ENCODE measurements at regions not wholly inside any gene's neighbourhood (a gene's known extent, or its start where the extent isn't known, plus 50 kb on each side); places are given as distances from the start of the nearest gene placed in this dataset.

- Histone ChIP-seq H3K9me3 (peaks cover 0 to 4% of the 10 kb centered on the region in 2 donors), H3K4me3 (no peak overlapping the region), H3K27me3 (no peaks in the 10 kb centered on the region), H3K36me3 (no peaks in the 10 kb centered on the region), H3K27ac (no peak overlapping the region), H3K4me1 (no peaks in the 10 kb centered on the region)
- no peak for DNase-seq (ENCODE audit: low spot score in 2 of 2)
- no peak for TF ChIP-seq CTCF (IDR thresholded peaks at IDR 0.05)
- intact Hi-C loops (cut with DNase I): no loop called here
These were observed 146.4 kb downstream of the PTH2R start for GRCh38 chr2:208552943-208553342.

- no peak for TF ChIP-seq CTCF (IDR thresholded peaks at IDR 0.05)
- Histone ChIP-seq H3K4me3 (no peak overlapping the region), H3K9me3 (no peaks in the 10 kb centered on the region), H3K27me3 (no peaks in the 10 kb centered on the region), H3K27ac (no peak overlapping the region), H3K4me1 (no peaks in the 10 kb centered on the region), H3K36me3 (no peaks in the 10 kb centered on the region)
- no peak for DNase-seq (ENCODE audit: low spot score in 2 of 2)
- intact Hi-C loops (cut with DNase I): no loop called here
These were observed 150.4 kb downstream of the PTH2R start for GRCh38 chr2:208556983-208557484.

GRCh38 chr2:208565690-208566416, 159.3 kb downstream of the PTH2R start:
- Histone ChIP-seq H3K36me3 (no peaks in the 10 kb centered on the region), H3K27ac (no peak overlapping the region), H3K9me3 (no peaks in the 10 kb centered on the region), H3K4me1 (no peaks in the 10 kb centered on the region), H3K27me3 (no peaks in the 10 kb centered on the region), H3K4me3 (no peak overlapping the region)
- intact Hi-C loops (cut with DNase I): no loop called here
- DNase-seq (ENCODE audit: low spot score in 2 of 2): no peak
- TF ChIP-seq CTCF (IDR thresholded peaks at IDR 0.05): no peak

GRCh38 chr2:208568203-208568602, 161.6 kb downstream of the PTH2R start:
- no peak for TF ChIP-seq CTCF (IDR thresholded peaks at IDR 0.05)
- no peaks in the 10 kb centered on the region for H3K9me3 ChIP-seq
- intact Hi-C loops (cut with DNase I): no loop called here

GRCh38 chr2:208570066-208570465, 163.5 kb downstream of the PTH2R start:
- no peak for TF ChIP-seq CTCF (IDR thresholded peaks at IDR 0.05)
- no peak for DNase-seq (ENCODE audit: low spot score in 2 of 2)
- Histone ChIP-seq H3K27ac (no peak overlapping the region), H3K4me3 (no peak overlapping the region), H3K9me3 (no peaks in the 10 kb centered on the region), H3K27me3 (no peaks in the 10 kb centered on the region), H3K36me3 (no peaks in the 10 kb centered on the region), H3K4me1 (no peaks in the 10 kb centered on the region)
- intact Hi-C loops (cut with DNase I): no loop called here

More at GRCh38 chr2:208568203-208568602, 161.6 kb downstream of the PTH2R start:
- no peaks in the 10 kb centered on the region for H3K36me3 ChIP-seq
- H3K4me1 ChIP-seq: no peaks in the 10 kb centered on the region
- H3K27me3 ChIP-seq: no peaks in the 10 kb centered on the region
- H3K4me3 ChIP-seq: no peak overlapping the region
- no peak overlapping the region for H3K27ac ChIP-seq
- no peak for DNase-seq (ENCODE audit: low spot score in 2 of 2)
